ENCODE measurements at regions not wholly inside any gene's neighbourhood (a gene's known extent, or its start where the extent isn't known, plus 50 kb on each side); places are given as distances from the start of the nearest gene placed in this dataset.

DNA sequence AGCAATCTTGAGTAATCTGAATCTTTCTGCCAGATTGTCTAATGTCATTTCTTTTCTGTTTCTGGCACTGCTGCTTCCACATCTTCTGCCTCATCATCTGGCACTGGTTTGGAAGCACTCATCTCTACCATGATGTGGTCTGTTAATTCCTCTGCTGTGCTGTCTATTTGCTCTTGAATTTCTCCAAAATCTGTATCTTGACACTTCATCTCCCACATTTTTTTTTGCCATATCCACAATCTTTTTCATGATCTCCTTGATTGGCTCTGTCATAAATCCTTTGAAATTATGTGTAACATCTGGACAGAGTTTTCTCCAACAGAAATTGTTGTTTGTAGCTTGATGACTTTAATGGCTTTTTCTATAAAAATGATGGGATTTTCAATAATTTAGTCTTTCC is 417.8 kb upstream of the MANEA start:
- no peak for DNase-seq (ENCODE audit: low read depth in 1 of 2, low spot score in 1 of 2)
- in situ Hi-C loops (cut with HindIII; ENCODE audit: low pct_unique_long_range_greater_than_20kb, low sequenced_read_pairs): no loop called here
- TF ChIP-seq JUND (IDR thresholded peaks at IDR 0.05; ENCODE audit: low read depth): no peak

DNA sequence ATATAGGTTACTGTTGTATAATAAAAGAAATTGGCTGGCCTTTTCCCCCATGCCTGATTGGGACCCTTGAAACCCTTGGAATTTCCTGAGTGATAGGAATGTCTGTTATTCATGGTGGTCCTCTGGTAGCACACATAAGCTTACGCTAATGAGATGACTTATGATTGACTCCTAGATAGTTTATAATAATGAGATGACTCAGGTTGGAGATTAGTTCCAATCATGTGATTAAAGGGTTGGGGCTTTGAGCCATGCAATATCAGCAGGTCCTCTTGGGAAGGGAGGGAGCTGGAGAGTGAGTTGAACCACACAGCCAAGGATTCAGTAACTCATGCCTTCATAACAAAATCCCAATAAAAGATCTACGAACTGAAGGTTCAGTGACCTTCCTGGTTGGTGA is 407.6 kb upstream of the MANEA start:
- DNase-seq (ENCODE audit: low read depth in 1 of 2, low spot score in 1 of 2): no peak
- in situ Hi-C loops (cut with HindIII; ENCODE audit: low pct_unique_long_range_greater_than_20kb, low sequenced_read_pairs): no loop called here
- TF ChIP-seq JUND (IDR thresholded peaks at IDR 0.05; ENCODE audit: low read depth): no peak

DNA sequence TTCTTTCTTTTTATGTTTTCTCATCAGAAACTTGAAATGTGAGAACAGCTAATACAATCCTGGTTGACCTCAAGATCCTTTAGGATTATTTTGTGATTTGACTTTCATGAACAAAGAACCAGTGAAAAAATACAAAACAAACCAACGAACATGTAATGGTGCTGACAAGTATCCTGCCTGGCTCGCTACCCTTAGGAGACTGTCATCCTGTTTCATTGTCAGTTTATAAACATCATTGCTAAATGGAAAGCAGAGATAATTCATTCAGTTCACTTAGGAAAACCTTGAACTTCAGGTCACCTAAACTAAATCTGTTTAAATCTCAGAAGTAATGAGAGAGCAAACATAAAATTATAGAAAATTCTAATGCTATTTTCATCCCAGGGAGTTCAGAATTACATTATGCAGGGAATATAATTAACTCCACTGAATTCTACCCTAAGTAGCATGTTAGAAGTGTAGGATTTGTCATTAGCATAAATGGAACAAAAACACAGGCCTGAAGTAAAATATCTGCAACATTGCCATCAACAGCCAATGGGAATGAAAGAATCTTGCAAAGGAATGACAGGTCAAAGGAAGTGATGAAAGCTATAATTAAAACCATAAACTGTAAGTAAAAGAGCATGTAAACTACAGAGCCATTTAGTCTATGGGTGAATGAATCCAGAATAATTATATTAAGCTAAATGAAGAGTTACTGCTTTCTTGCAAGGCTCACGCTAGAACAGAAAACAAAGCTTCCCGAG is 401.2 kb upstream of the MANEA start:
- TF ChIP-seq JUND (IDR thresholded peaks at IDR 0.05; ENCODE audit: low read depth): no peak
- in situ Hi-C loops (cut with HindIII; ENCODE audit: low pct_unique_long_range_greater_than_20kb, low sequenced_read_pairs): no loop called here
- no peak for DNase-seq (ENCODE audit: low read depth in 1 of 2, low spot score in 1 of 2)

- in situ Hi-C loops (cut with HindIII; ENCODE audit: low pct_unique_long_range_greater_than_20kb, low sequenced_read_pairs): no loop called here
- no peak for TF ChIP-seq JUND (IDR thresholded peaks at IDR 0.05; ENCODE audit: low read depth)
- peak in 1 of 2 experiments; percentile 3 for DNase-seq (ENCODE audit: low read depth in 1 of 2, low spot score in 1 of 2)
These were observed 391.5 kb upstream of the MANEA start for GRCh38 chr6:95185874-95186273.

DNA sequence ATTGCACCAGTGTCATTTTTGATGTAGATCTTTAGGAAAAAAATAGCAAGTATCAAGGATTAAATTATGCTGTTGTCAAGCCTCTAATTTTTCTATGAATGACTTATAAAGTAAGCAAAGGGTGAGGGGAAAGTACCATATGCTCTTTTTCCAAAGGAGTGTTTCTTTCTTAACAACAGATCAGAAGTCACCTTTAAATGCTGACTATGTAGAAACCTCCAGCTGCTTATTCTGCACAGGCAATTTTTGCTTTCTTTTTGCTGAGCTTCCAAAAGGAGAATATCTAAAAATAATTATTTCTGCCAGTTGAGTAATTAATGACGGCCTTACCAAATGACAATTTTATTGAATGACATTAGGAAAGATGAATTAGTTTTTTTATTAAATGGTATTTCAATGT is 390.6 kb upstream of the MANEA start:
- in situ Hi-C loops (cut with HindIII; ENCODE audit: low pct_unique_long_range_greater_than_20kb, low sequenced_read_pairs): no loop called here
- DNase-seq (ENCODE audit: low read depth in 1 of 2, low spot score in 1 of 2): no peak
- TF ChIP-seq JUND (IDR thresholded peaks at IDR 0.05; ENCODE audit: low read depth): no peak

DNA sequence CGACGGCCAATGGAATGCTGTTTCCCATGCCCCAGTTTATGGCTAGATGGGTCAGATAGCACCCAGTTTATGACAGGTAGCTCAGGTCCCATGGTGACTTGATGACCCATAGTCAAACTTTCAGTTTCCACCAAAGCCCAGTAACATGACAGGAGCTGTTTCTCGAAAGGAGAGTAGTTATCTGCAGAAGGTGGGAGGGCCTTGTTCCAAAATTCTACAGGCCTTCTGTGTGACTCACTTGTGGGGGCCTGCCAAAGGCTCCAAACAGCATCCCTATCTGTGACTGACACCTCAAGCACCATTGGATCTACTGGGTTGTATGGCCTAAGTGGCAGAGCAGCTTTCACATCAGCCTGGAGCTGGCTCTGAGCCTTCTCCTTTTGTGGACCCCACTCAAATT is 379.7 kb upstream of the MANEA start:
- no peak for DNase-seq (ENCODE audit: low read depth in 1 of 2, low spot score in 1 of 2)
- TF ChIP-seq JUND (IDR thresholded peaks at IDR 0.05; ENCODE audit: low read depth): no peak
- in situ Hi-C loops (cut with HindIII; ENCODE audit: low pct_unique_long_range_greater_than_20kb, low sequenced_read_pairs): no loop called here

DNA sequence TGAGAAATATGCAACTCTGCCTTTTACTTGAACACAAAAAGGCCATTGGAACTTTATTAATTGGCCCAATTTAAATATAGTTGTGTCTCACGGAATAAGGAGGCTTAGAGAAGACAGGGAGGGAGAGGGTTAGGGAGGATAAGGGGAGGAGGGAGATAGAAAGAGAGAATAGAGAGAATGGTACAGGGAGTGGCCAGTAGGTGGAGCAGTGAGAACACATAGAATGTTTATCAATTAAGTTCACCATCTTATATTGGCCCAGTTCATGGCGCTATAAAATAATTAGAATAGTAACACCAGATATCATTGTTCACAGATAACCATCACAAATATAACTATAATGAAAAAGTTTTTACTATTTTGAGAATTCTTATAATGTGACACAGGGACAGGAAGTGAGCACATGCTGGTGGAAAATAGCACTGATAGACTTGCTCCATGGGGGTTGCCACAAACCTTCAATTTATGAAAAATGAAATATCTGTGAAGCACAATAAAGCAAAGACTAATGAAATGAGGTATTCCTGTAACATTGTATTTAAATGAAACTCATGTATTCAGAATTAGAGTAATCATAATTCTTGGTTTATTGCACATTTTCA is 374.1 kb upstream of the MANEA start:
- no peak for TF ChIP-seq JUND (IDR thresholded peaks at IDR 0.05; ENCODE audit: low read depth)
- DNase-seq (ENCODE audit: low read depth in 1 of 2, low spot score in 1 of 2): peak; percentile 0 to 62
- in situ Hi-C loops (cut with HindIII; ENCODE audit: low pct_unique_long_range_greater_than_20kb, low sequenced_read_pairs): no loop called here

DNA sequence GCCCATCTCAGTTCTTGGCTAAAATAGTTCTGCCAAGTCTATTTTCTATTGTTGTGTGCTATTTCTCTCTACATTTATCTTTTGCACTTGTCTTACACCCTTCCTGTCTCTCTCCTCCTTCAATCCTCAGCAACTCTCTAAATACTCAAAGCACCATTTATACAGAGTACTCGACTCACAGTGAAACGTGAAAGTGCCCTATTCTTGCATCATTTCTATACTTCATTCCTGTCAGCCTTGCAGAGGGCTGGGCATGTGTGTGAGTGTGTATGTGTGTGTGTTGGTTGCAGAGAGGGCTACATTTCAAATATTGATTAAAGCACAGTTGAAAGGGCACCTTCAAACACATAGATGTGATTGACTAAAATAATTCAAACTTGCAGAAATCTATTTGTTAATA is 373.2 kb upstream of the MANEA start:
- DNase-seq (ENCODE audit: low read depth in 1 of 2, low spot score in 1 of 2): no peak
- in situ Hi-C loops (cut with HindIII; ENCODE audit: low pct_unique_long_range_greater_than_20kb, low sequenced_read_pairs): no loop called here
- no peak for TF ChIP-seq JUND (IDR thresholded peaks at IDR 0.05; ENCODE audit: low read depth)

- TF ChIP-seq JUND (IDR thresholded peaks at IDR 0.05; ENCODE audit: low read depth): no peak
- DNase-seq (ENCODE audit: low read depth in 1 of 2, low spot score in 1 of 2): no peak
- in situ Hi-C loops (cut with HindIII; ENCODE audit: low pct_unique_long_range_greater_than_20kb, low sequenced_read_pairs): no loop called here
These were observed 368.7 kb upstream of the MANEA start for GRCh38 chr6:95208621-95209020.

- no peak for DNase-seq (ENCODE audit: low read depth in 1 of 2, low spot score in 1 of 2)
- in situ Hi-C loops (cut with HindIII; ENCODE audit: low pct_unique_long_range_greater_than_20kb, low sequenced_read_pairs): no loop called here
- no peak for TF ChIP-seq JUND (IDR thresholded peaks at IDR 0.05; ENCODE audit: low read depth)
These were observed 368.3 kb upstream of the MANEA start for GRCh38 chr6:95209074-95209473.

DNA sequence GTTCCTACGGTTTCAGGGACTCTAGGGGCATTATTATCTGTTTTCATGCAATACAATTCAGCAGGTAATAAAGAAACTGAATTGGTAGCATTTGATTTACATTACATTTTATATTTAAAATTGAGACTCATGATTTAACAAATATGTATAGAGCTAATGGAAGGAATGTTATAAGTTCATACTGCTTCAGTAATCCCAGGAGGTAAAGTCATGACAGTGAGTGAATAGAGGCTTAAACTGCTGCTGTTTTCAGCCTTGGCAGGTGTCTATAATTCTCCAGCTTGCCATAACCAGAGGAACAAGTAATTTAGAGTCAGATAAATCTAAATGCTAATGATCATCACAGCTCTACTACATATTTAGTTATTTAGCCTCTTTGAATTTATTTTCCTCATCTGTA is 360.8 kb upstream of the MANEA start:
- in situ Hi-C loops (cut with HindIII; ENCODE audit: low pct_unique_long_range_greater_than_20kb, low sequenced_read_pairs): no loop called here
- no peak for TF ChIP-seq JUND (IDR thresholded peaks at IDR 0.05; ENCODE audit: low read depth)
- no peak for DNase-seq (ENCODE audit: low read depth in 1 of 2, low spot score in 1 of 2)

GRCh38 chr6:95227351-95227750 is 350.0 kb upstream of the MANEA start:
- no peak for DNase-seq (ENCODE audit: low read depth in 1 of 2, low spot score in 1 of 2)
- in situ Hi-C loops (cut with HindIII; ENCODE audit: low pct_unique_long_range_greater_than_20kb, low sequenced_read_pairs): no loop called here
- no peak for TF ChIP-seq JUND (IDR thresholded peaks at IDR 0.05; ENCODE audit: low read depth)

DNA sequence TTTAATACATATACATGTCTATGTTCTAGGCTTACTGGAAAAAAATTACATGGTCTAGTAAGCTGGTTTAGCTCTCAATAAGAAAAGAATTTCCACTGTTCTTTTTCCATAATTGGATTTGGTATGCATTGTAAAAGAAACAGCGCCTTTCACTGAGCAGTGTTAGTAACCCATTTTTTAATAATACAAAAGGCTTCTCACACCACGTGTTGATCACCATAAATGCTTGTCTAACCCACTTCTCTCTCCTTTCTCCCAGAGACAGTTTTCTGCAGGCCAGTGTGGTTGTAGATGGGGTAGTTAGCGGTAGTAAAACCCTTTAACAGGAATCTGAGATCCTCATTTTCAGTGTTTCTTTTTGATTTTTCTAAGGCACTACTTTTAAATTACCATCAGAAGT is 348.7 kb upstream of the MANEA start:
- in situ Hi-C loops (cut with HindIII; ENCODE audit: low pct_unique_long_range_greater_than_20kb, low sequenced_read_pairs): no loop called here
- no peak for DNase-seq (ENCODE audit: low read depth in 1 of 2, low spot score in 1 of 2)
- no peak for TF ChIP-seq JUND (IDR thresholded peaks at IDR 0.05; ENCODE audit: low read depth)
